ENCODE measurements at regions not wholly inside any gene's neighbourhood (a gene's known extent, or its start where the extent isn't known, plus 50 kb on each side); places are given as distances from the start of the nearest gene placed in this dataset.

DNA sequence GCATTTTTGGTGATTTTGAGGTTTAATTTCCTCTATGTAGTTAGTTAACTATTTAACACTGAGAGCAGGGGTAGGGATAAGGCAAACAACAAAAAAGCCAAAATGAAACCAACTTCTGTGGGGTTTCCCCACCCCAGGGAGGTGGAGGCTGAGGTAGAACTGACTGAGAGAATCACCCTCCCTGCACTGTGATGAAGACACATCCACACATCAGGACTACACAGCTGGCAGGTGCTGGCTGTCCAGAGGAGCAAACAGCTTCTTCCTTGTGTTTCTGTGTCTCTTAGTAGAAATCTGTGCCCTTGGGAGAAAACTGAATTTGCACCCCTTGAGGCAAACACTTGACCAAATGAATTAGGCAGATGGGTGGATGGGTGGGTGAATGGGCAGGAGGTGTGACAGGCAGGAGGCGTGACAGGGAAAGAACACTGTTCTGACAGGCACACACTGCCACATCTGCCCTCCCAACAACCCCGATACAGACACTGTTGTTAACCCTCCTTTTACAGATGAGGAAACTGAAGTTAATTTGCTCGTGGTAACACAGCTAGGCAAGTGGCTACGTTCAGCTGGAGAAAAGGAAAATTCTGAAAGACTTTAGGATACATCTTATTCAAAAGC lies 62.9 kb upstream of the AMZ2 start:
- Histone ChIP-seq H3K4me2 (no peak overlapping the region), H3K27ac (ENCODE audit: low read depth in 2 of 2, low read length in 1 of 2) (no peak overlapping the region), H3K79me2 (ENCODE audit: insufficient read depth) (no peaks in the 10 kb centered on the region), H3F3A (replicated peaks; ENCODE audit: insufficient read depth) (no peaks in the 10 kb centered on the region), H4K20me1 (ENCODE audit: insufficient read depth) (no peaks in the 10 kb centered on the region), H3K4me3 (ENCODE audit: low read depth in 2 of 2, low read length in 1 of 2) (no peak overlapping the region), H3K9ac (no peak overlapping the region), H3K27me3 (ENCODE audit: insufficient read depth) (no peaks in the 10 kb centered on the region), H3K4me1 (ENCODE audit: control insufficient read depth in 1 of 2, insufficient read depth in 2 of 2, low read depth in 1 of 2, low read length in 1 of 2) (no peaks in the 10 kb centered on the region), H2AFZ (ENCODE audit: low read depth) (no peak overlapping the region), H3K36me3 (replicated peaks in 1 of 2; ENCODE audit: control insufficient read depth in 1 of 2, insufficient read depth in 2 of 2, low read length in 1 of 2) (no peaks in the 10 kb centered on the region), H3K9me2 (no peaks in the 10 kb centered on the region), H3K9me3 (no peaks in the 10 kb centered on the region)
- TF ChIP-seq, protein P1, sequence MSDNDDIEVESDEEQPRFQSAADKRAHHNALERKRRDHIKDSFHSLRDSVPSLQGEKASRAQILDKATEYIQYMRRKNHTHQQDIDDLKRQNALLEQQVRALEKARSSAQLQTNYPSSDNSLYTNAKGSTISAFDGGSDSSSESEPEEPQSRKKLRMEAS (IDR thresholded peaks at IDR 0.05; ENCODE audit: low read depth): no peak
- TF ChIP-seq, protein P2, sequence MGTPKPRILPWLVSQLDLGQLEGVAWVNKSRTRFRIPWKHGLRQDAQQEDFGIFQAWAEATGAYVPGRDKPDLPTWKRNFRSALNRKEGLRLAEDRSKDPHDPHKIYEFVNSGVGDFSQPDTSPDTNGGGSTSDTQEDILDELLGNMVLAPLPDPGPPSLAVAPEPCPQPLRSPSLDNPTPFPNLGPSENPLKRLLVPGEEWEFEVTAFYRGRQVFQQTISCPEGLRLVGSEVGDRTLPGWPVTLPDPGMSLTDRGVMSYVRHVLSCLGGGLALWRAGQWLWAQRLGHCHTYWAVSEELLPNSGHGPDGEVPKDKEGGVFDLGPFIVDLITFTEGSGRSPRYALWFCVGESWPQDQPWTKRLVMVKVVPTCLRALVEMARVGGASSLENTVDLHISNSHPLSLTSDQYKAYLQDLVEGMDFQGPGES (IDR thresholded peaks at IDR 0.05; ENCODE audit: low read depth, low read length): no peak
- TF ChIP-seq RAD21 (IDR thresholded peaks at IDR 0.05; ENCODE audit: low read length) (no peak), ZBTB33 (IDR thresholded peaks at IDR 0.05; ENCODE audit: borderline replicate concordance, low read depth) (no peak), MEF2A (IDR thresholded peaks at IDR 0.05; ENCODE audit: borderline replicate concordance, low read depth) (no peak), ELF1 (IDR thresholded peaks at IDR 0.05) (no peak), POLR2AphosphoS5 (IDR thresholded peaks at IDR 0.05; ENCODE audit: low read depth, low read length) (no peak), TCF12 (IDR thresholded peaks at IDR 0.05) (no peak), RFX5 (IDR thresholded peaks at IDR 0.05; ENCODE audit: low read length) (no peak), GABPA (IDR thresholded peaks at IDR 0.05; ENCODE audit: low read depth) (no peak), REST (IDR thresholded peaks at IDR 0.05; ENCODE audit: low read depth, low read length) (no peak), TEAD4 (IDR thresholded peaks at IDR 0.05; ENCODE audit: borderline replicate concordance, insufficient read depth) (no peak), EZH2phosphoT487 (IDR thresholded peaks at IDR 0.05; ENCODE audit: borderline replicate concordance, low read depth) (no peak), RCOR1 (IDR thresholded peaks at IDR 0.05; ENCODE audit: low read length) (no peak), CTCF (IDR thresholded peaks at IDR 0.05) (no peak), SIN3A (IDR thresholded peaks at IDR 0.05; ENCODE audit: borderline replicate concordance, low read depth, low read length) (no peak)
- TF ChIP-seq, protein P3, sequence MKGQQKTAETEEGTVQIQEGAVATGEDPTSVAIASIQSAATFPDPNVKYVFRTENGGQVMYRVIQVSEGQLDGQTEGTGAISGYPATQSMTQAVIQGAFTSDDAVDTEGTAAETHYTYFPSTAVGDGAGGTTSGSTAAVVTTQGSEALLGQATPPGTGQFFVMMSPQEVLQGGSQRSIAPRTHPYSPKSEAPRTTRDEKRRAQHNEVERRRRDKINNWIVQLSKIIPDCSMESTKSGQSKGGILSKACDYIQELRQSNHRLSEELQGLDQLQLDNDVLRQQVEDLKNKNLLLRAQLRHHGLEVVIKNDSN (IDR thresholded peaks at IDR 0.05; ENCODE audit: borderline replicate concordance, low read depth): no peak
- CTCF ChIA-PET: interaction anchor here (0.8 to 10.2 kb wide), 5 partner anchors 13 to 252 kb away, joined by 3 to 113 read pairs (median 10); no protein-coding TSS in a partner anchor
- no peak for DNase-seq
- POLR2A ChIA-PET: no interaction called here
- 71% methylated on average over 4 of the region's 4 CpGs for WGBS (ENCODE audit: low lambda C conversion rate)

All from SK-N-SH (cell line).